Esophagus (tissue), 2 donors: ENCODE measurements at regions not wholly inside any gene's neighbourhood (a gene's known extent, or its start where the extent isn't known, plus 50 kb on each side); places are given as distances from the start of the nearest gene placed in this dataset.

Experiments used
- H3K27ac ChIP-seq, 2 donors: one replicate each; pipeline ENCODE4 v1.5.1; 2013; ENCODE audit warnings: low read depth in 2 of 2, mild to moderate bottlenecking in 2 of 2, inconsistent platforms in 1 of 2, low read length in 1 of 2, moderate library complexity in 1 of 2
- H3K27me3 ChIP-seq, 2 donors: one replicate each; pipeline ENCODE4 v1.6.1; 2013; ENCODE audit warnings: low read length in 2 of 2, control low read depth in 1 of 2, mild to moderate bottlenecking in 1 of 2; ENCODE audit not compliant: insufficient read depth in 2 of 2, control insufficient read depth in 1 of 2
- H3K36me3 ChIP-seq, 2 donors: one replicate each; pipeline ENCODE4 v1.6.1; 2013; ENCODE audit warnings: low read length in 1 of 2; ENCODE audit not compliant: control insufficient read depth in 2 of 2, insufficient read depth in 2 of 2
- H3K4me1 ChIP-seq, 2 donors: one replicate each; pipeline ENCODE4 v1.6.1; 2013; ENCODE audit warnings: low read length in 1 of 2; ENCODE audit not compliant: control insufficient read depth in 2 of 2, insufficient read depth in 2 of 2
- H3K4me3 ChIP-seq, 2 donors: one replicate each; pipeline ENCODE4 v1.5.1; 2013; ENCODE audit warnings: low read length in 2 of 2, mild to moderate bottlenecking in 2 of 2, low read depth in 1 of 2, moderate library complexity in 1 of 2
- H3K9me3 ChIP-seq, 2 donors: one replicate each; pipeline ENCODE4 v1.6.1; 2013; ENCODE audit warnings: mild to moderate bottlenecking in 2 of 2, low read depth in 1 of 2, low read length in 1 of 2, moderate library complexity in 1 of 2; ENCODE audit not compliant: control insufficient read depth in 2 of 2, insufficient read depth in 1 of 2
- WGBS, 2 donors: extraction: QIAGEN DNeasy Blood & Tissue Kit; methylation state at CpG; one replicate each; pipeline ENCODE4 v1.1.7; 2013; 5-methylcytosine and 5-hydroxymethylcytosine counted together
- donor health status: healthy with polysubstance abuse.
- donor health status: Bipolar disorder and iron deficiency.

- no peak overlapping the region for H3K27ac ChIP-seq
- no peaks in the 10 kb centered on the region for H3K36me3 ChIP-seq
- no peaks in the 10 kb centered on the region for H3K27me3 ChIP-seq
- no peaks in the 10 kb centered on the region for H3K4me1 ChIP-seq
- H3K9me3 ChIP-seq, result no peaks in the 10 kb centered on the region
- H3K4me3 ChIP-seq, result no peak overlapping the region
- WGBS, 2 donors, result 50 to 60% methylated on average over 11 of the region's 11 CpGs
These were observed 156.2 kb upstream of the LYZL1 start for GRCh38 chr10:29132551-29133111.

GRCh38 chr10:29135337-29135736, 153.5 kb upstream of the LYZL1 start:
- no peaks in the 10 kb centered on the region for H3K4me1 ChIP-seq
- WGBS, 2 donors, result 80 to 81% methylated on average over 3 of the region's 3 CpGs
- H3K27ac ChIP-seq, result no peak overlapping the region
- no peaks in the 10 kb centered on the region for H3K27me3 ChIP-seq
- no peak overlapping the region for H3K4me3 ChIP-seq
- H3K9me3 ChIP-seq, result no peaks in the 10 kb centered on the region
- H3K36me3 ChIP-seq, result no peaks in the 10 kb centered on the region

DNA sequence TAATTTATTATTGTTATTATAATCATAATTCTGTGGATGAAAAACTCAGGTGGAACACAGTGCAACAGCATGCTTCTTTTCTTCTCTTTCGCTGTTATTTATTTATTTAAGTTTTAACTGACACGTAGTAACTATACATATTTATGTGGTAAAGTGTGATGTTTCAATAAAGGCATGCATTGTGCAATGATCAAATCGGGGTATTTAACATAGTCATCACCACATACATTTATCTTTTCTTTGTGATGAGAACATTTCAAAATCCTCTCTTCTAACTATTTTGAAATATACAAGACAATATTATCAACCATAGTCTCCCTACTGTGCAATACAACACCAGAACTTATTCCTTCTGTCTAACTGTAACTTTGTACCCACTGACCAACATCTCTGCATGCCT, 152.5 kb upstream of the LYZL1 start:
- no peaks in the 10 kb centered on the region for H3K9me3 ChIP-seq
- no peaks in the 10 kb centered on the region for H3K4me1 ChIP-seq
- H3K27ac ChIP-seq, result no peak overlapping the region
- no peaks in the 10 kb centered on the region for H3K27me3 ChIP-seq
- no peaks in the 10 kb centered on the region for H3K36me3 ChIP-seq
- 70 to 82% methylated on average over 3 of the region's 3 CpGs for WGBS, 2 donors
- no peak overlapping the region for H3K4me3 ChIP-seq

GRCh38 chr10:29140151-29140550, 148.7 kb upstream of the LYZL1 start:
- Histone ChIP-seq H3K4me1 (no peaks in the 10 kb centered on the region), H3K9me3 (peaks cover 0 to 2% of the 10 kb centered on the region in 2 donors), H3K4me3 (no peak overlapping the region), H3K27ac (no peak overlapping the region), H3K27me3 (no peaks in the 10 kb centered on the region), H3K36me3 (no peaks in the 10 kb centered on the region)
- 58 to 63% methylated on average over 1 of the region's 1 CpG for WGBS, 2 donors

DNA sequence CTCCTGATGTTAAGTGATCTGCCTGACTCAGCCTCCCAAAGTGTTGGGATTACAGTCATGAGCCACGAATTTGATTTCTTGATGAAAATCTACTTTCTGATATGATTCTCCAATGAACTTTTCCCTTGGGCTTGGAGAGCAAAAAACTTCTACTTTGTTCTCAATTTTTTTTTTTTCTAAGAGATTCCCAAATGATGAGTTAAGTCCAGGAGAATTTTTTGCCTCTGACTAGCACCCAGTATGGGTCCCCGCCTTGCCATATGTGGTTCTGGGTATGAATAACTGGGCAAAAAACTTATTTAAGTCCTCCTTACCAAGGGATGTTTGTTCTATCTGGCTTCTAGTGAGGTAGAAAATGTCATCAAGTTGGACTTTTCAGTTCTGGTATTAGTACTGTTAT, 147.9 kb upstream of the LYZL1 start:
- Histone ChIP-seq H3K27me3 (no peaks in the 10 kb centered on the region), H3K4me3 (no peak overlapping the region), H3K27ac (no peak overlapping the region), H3K4me1 (no peaks in the 10 kb centered on the region), H3K36me3 (no peaks in the 10 kb centered on the region), H3K9me3 (peaks cover 0 to 2% of the 10 kb centered on the region in 2 donors)
- WGBS, 2 donors, result 75 to 80% methylated on average over 2 of the region's 2 CpGs

GRCh38 chr10:29141761-29142160, 147.1 kb upstream of the LYZL1 start:
- Histone ChIP-seq H3K36me3 (no peaks in the 10 kb centered on the region), H3K4me1 (no peaks in the 10 kb centered on the region)

DNA sequence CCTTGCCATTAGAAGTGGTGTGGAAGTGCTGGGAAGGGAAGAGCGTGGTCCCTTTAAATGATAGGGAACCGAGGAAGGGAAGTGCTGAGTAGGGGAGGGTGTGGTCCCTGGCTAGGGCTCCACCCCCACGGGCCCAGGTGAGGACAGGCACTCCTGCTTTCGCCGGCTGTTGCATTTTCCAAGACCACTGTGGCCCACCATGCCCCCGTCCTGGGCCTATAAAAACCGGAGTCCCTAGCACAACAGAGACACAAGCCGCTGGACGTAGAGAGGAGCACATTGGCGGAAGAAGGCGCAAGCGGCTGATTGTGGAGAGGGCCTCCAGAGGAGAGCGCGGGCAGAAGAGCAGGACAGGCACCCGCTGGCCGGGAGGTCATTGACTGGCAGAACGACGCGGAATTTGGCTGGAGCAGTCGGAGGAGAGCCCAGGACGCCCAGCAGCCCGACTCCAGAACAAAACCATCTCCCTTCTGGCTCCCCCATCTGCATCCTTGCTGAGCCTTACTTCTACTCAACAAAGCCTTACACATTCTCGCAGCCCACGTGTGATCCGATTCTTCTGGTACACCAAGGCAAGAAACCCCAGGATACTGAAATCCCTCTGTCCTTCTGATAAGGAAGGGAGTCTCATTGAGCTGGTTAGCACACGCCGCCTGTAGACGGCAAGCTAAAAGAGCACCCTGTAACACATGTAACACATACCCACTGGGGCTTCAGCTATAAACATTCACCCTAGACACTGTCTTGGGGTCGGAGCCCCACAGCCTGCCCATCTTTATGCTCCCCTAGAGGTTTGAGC, 146.2 kb upstream of the LYZL1 start:
- H3K36me3 ChIP-seq, result no peaks in the 10 kb centered on the region
- no peak overlapping the region for H3K27ac ChIP-seq
- no peaks in the 10 kb centered on the region for H3K27me3 ChIP-seq
- no peaks in the 10 kb centered on the region for H3K4me1 ChIP-seq
- 78% methylated on average over 29 of the region's 29 CpGs for WGBS, 2 donors
- H3K9me3 ChIP-seq, result peaks cover 0 to 2% of the 10 kb centered on the region in 2 donors
- no peak overlapping the region for H3K4me3 ChIP-seq

More at GRCh38 chr10:29141761-29142160, 147.1 kb upstream of the LYZL1 start:
- Histone ChIP-seq H3K9me3 (peaks cover 0 to 2% of the 10 kb centered on the region in 2 donors), H3K4me3 (no peak overlapping the region), H3K27me3 (no peaks in the 10 kb centered on the region), H3K27ac (no peak overlapping the region)

GRCh38 chr10:29144126-29144525, 144.7 kb upstream of the LYZL1 start:
- Histone ChIP-seq H3K27ac (no peak overlapping the region), H3K9me3 (peaks cover 0 to 2% of the 10 kb centered on the region in 2 donors), H3K36me3 (no peaks in the 10 kb centered on the region), H3K27me3 (no peaks in the 10 kb centered on the region), H3K4me1 (no peaks in the 10 kb centered on the region), H3K4me3 (no peak overlapping the region)
- WGBS, 2 donors, result 72 to 80% methylated on average over 2 of the region's 2 CpGs

GRCh38 chr10:29146311-29147100, 142.4 kb upstream of the LYZL1 start:
- Histone ChIP-seq H3K36me3 (no peaks in the 10 kb centered on the region), H3K4me1 (peaks cover 0 to 2% of the 10 kb centered on the region in 2 donors), H3K4me3 (no peak overlapping the region), H3K27ac (no peak overlapping the region), H3K27me3 (no peaks in the 10 kb centered on the region), H3K9me3 (peaks cover 0 to 2% of the 10 kb centered on the region in 2 donors)
- WGBS, 2 donors, result 88 to 89% methylated on average over 3 of the region's 3 CpGs
